Coronary artery (tissue), 2 donors: ENCODE measurements at regions not wholly inside any gene's neighbourhood (a gene's known extent, or its start where the extent isn't known, plus 50 kb on each side); places are given as distances from the start of the nearest gene placed in this dataset.

Source experiments
- DNase-seq: peaks from one replicate; pipeline ENCODE4 v3.0.0-alpha.2; 2017; ENCODE audit warnings: low spot score
- H3K27ac ChIP-seq, 2 donors: fragments of 200-600 bp; sonication (generic); one replicate each; pipeline ENCODE4 v1.5.1; 2016 to 2019
- H3K4me3 ChIP-seq: fragments of 200-600 bp; sonication (generic); 2 replicates; pipeline ENCODE4 v1.5.1; 2016; ENCODE audit warnings: mild to moderate bottlenecking, moderate library complexity
- CTCF ChIP-seq: fragments of 200-600 bp; sonication (generic); IDR thresholded peaks from one replicate; pipeline ENCODE4 v1.5.1; 2019; ENCODE audit warnings: antibody characterized with exemption

- Histone ChIP-seq H3K27ac (no peak overlapping the region), H3K4me3 (no peak overlapping the region)
- no peak for TF ChIP-seq CTCF
- DNase-seq, result no peak
Observed at GRCh38 chr2:212712991-212713390, 174.4 kb upstream of the ERBB4 start.

GRCh38 chr2:212712466-212712865 is 173.9 kb upstream of the ERBB4 start:
- no peak for DNase-seq
- Histone ChIP-seq H3K4me3 (no peak overlapping the region), H3K27ac (no peak overlapping the region)
- no peak for TF ChIP-seq CTCF

- H3K27ac ChIP-seq, result no peak overlapping the region
- DNase-seq, result no peak
- TF ChIP-seq CTCF, result no peak
- H3K4me3 ChIP-seq, result no peak overlapping the region
Observed at GRCh38 chr2:212711856-212712255, 173.3 kb upstream of the ERBB4 start.

- no peak overlapping the region for H3K4me3 ChIP-seq
- no peak for TF ChIP-seq CTCF
- H3K27ac ChIP-seq, result no peak overlapping the region
- no peak for DNase-seq
Observed at GRCh38 chr2:212709280-212709679, 170.7 kb upstream of the ERBB4 start.

GRCh38 chr2:212708355-212708754 is 169.8 kb upstream of the ERBB4 start:
- DNase-seq, result no peak

GRCh38 chr2:212695426-212695825 is 156.8 kb upstream of the ERBB4 start:
- Histone ChIP-seq H3K27ac (no peak overlapping the region), H3K4me3 (no peak overlapping the region)
- no peak for DNase-seq
- no peak for TF ChIP-seq CTCF

More at GRCh38 chr2:212708355-212708754, 169.8 kb upstream of the ERBB4 start:
- Histone ChIP-seq H3K27ac (no peak overlapping the region), H3K4me3 (no peak overlapping the region)
- no peak for TF ChIP-seq CTCF

GRCh38 chr2:212694398-212694797 is 155.8 kb upstream of the ERBB4 start:
- no peak for DNase-seq
- H3K4me3 ChIP-seq, result no peak overlapping the region
- no peak for TF ChIP-seq CTCF
- no peak overlapping the region for H3K27ac ChIP-seq
